22Rv1 (cell line): ENCODE measurements at regions not wholly inside any gene's neighbourhood (a gene's known extent, or its start where the extent isn't known, plus 50 kb on each side); places are given as distances from the start of the nearest gene placed in this dataset.

Source experiments
- H3K27ac ChIP-seq: fragments of 450-650 bp; 2 replicates; pipeline ENCODE4 v1.5.1; 2017
- CTCF ChIP-seq: fragments of 450-650 bp; IDR thresholded peaks from 2 replicates; pipeline ENCODE4 v1.5.1; 2017; ENCODE audit warnings: mild to moderate bottlenecking
- ZFX ChIP-seq: fragments of 450-650 bp; IDR thresholded peaks from 2 replicates; pipeline ENCODE4 v1.6.1; 2017; ENCODE audit warnings: antibody characterized with exemption, borderline replicate concordance

GRCh38 chr5:143606043-143606752, 202.7 kb upstream of the NR3C1 start:
- TF ChIP-seq ZFX (no peak), CTCF (no peak)
- H3K27ac ChIP-seq: no peak overlapping the region

GRCh38 chr5:143605403-143606005, 202.0 kb upstream of the NR3C1 start:
- no peak for TF ChIP-seq CTCF
- TF ChIP-seq ZFX: no peak
- no peak overlapping the region for H3K27ac ChIP-seq

GRCh38 chr5:143601917-143602333, 198.4 kb upstream of the NR3C1 start:
- TF ChIP-seq ZFX: no peak
- no peak for TF ChIP-seq CTCF
- peak overlapping the region; percentile 22 for H3K27ac ChIP-seq

GRCh38 chr5:143601357-143601756, 197.9 kb upstream of the NR3C1 start:
- TF ChIP-seq ZFX: no peak
- TF ChIP-seq CTCF: no peak
- no peak overlapping the region for H3K27ac ChIP-seq

- TF ChIP-seq CTCF (no peak), ZFX (no peak)
- no peak overlapping the region for H3K27ac ChIP-seq
Observed at GRCh38 chr5:143600396-143601075, 197.1 kb upstream of the NR3C1 start.

- TF ChIP-seq CTCF (no peak), ZFX (no peak)
- no peak overlapping the region for H3K27ac ChIP-seq
Observed at GRCh38 chr5:143599474-143599873, 196.0 kb upstream of the NR3C1 start.

- TF ChIP-seq ZFX (no peak), CTCF (no peak)
- H3K27ac ChIP-seq: no peak overlapping the region
Observed at GRCh38 chr5:143596824-143597223, 193.3 kb upstream of the NR3C1 start.
